A549 (cell line): ENCODE measurements at regions not wholly inside any gene's neighbourhood (a gene's known extent, or its start where the extent isn't known, plus 50 kb on each side); places are given as distances from the start of the nearest gene placed in this dataset.

Experiments used
- ATAC-seq, 2 experiments: fragments of 200-7000 bp in 1 of 2; fragments of >200 bp in 1 of 2; cut with Nextera tagmentation in 1 of 2; cut with Tn5 transposase in 1 of 2; 3 replicates each; pipeline versions ENCODE4 v1.8.0 to v1.9.1; 2018 to 2020; ENCODE audit warnings: mild to moderate bottlenecking in 1 of 2, moderate library complexity in 1 of 2
- CTCF ChIA-PET: fragments of 300-600 bp; sonication (Branson Sonifier 250); formaldehyde crosslinking; extraction: SDS; loops from one replicate; lab custom pipeline; 2021; ENCODE audit warnings: antibody characterized with exemption, inconsistent platforms; lab: Yijun Ruan, JAX
- POLR2A ChIA-PET: fragments of 350-600 bp; formaldehyde crosslinking; extraction: SDS; loops from one replicate; lab custom pipeline; 2021; ENCODE audit warnings: antibody characterized with exemption, inconsistent platforms; lab: Yijun Ruan, JAX
- DNase-seq, 2 experiments: peaks; one replicate each; pipeline versions ENCODE4 v3.0.0 to v3.0.0-alpha.2; 2011 to 2016; ENCODE audit warnings: low read depth in 1 of 2, low spot score in 1 of 2
- FAIRE-seq: peaks from 2 replicates; lab custom pipeline; 2011; peaks lifted over from hg19 to GRCh38; lab: Jason Lieb, UNC
- H3K27ac ChIP-seq, 2 experiments: fragments of >200 bp; sonication (Bioruptor Twin); formaldehyde crosslinking; 3 replicates each; pipeline ENCODE4 v1.5.1; 2016 to 2017
- H3K4me1 ChIP-seq: fragments of >200 bp; sonication (Bioruptor Twin); formaldehyde crosslinking; 3 replicates; pipeline ENCODE4 v1.6.1; 2016
- H3K4me2 ChIP-seq: fragments of >200 bp; sonication (Bioruptor Twin); formaldehyde crosslinking; 3 replicates; pipeline ENCODE4 v1.6.1; 2016
- H3K4me3 ChIP-seq: fragments of >200 bp; sonication (Bioruptor Twin); formaldehyde crosslinking; 3 replicates; pipeline ENCODE4 v1.5.1; 2016
- H3K9me3 ChIP-seq: fragments of >200 bp; sonication (Bioruptor Twin); formaldehyde crosslinking; 3 replicates; pipeline ENCODE4 v1.6.1; 2016
- CBX2 ChIP-seq: fragments of 200-600 bp; sonication (generic); IDR thresholded peaks from 2 replicates; pipeline ENCODE4 v1.6.1; 2016; ENCODE audit warnings: low read depth, mild to moderate bottlenecking, borderline replicate concordance
- CBX8 ChIP-seq: fragments of 200-600 bp; sonication (generic); IDR thresholded peaks from 2 replicates; pipeline ENCODE4 v1.6.1; 2016
- CHD2 ChIP-seq: fragments of 150-350 bp; IDR thresholded peaks from 2 replicates; pipeline ENCODE4 v1.6.1; 2014; ENCODE audit warnings: low read length; ENCODE audit not compliant: partially characterized antibody
- CHD4 ChIP-seq: fragments of 200-600 bp; sonication (generic); IDR thresholded peaks from 2 replicates; pipeline ENCODE4 v1.6.1; 2016; ENCODE audit warnings: antibody characterized with exemption, mild to moderate bottlenecking, borderline replicate concordance
- EHF ChIP-seq: fragments of 250-450 bp; sonication (Bioruptor Pico); IDR thresholded peaks from 2 replicates; pipeline ENCODE4 v1.5.0; 2020; ENCODE audit warnings: mild to moderate bottlenecking
- GATA3 ChIP-seq: IDR thresholded peaks from 2 replicates; pipeline ENCODE4 v1.6.1; 2012; ENCODE audit warnings: borderline replicate concordance
- HOXA7 ChIP-seq: fragments of 250-450 bp; sonication (Bioruptor Pico); IDR thresholded peaks from 2 replicates; pipeline ENCODE4 v1.5.0; 2020; ENCODE audit warnings: mild to moderate bottlenecking, moderate library complexity
- HOXB13 ChIP-seq: fragments of 250-450 bp; sonication (Bioruptor Pico); IDR thresholded peaks from 2 replicates; pipeline ENCODE4 v1.5.0; 2020; ENCODE audit warnings: low read depth, mild to moderate bottlenecking, moderate library complexity
- HOXB5 ChIP-seq: fragments of 250-450 bp; sonication (Bioruptor Pico); IDR thresholded peaks from 2 replicates; pipeline ENCODE4 v1.5.0; 2020; ENCODE audit warnings: mild to moderate bottlenecking, moderate library complexity
- JUNB ChIP-seq: fragments of >200 bp; sonication (Bioruptor Twin); formaldehyde crosslinking; IDR thresholded peaks from 2 replicates; pipeline ENCODE4 v1.6.1; 2016
- MAFK ChIP-seq: fragments of 450-650 bp; IDR thresholded peaks from 2 replicates; pipeline ENCODE4 v1.6.1; 2014; ENCODE audit not compliant: partially characterized antibody
- NR3C1 ChIP-seq: fragments of >200 bp; sonication (Bioruptor Twin); formaldehyde crosslinking; IDR thresholded peaks from 3 replicates; pipeline ENCODE4 v1.6.1; 2017
- POLR2A ChIP-seq: IDR thresholded peaks from 2 replicates; pipeline ENCODE4 v1.6.1; 2012; ENCODE audit warnings: mild to moderate bottlenecking, low read length
- RARB ChIP-seq: fragments of 250-450 bp; sonication (Bioruptor Pico); IDR thresholded peaks from 2 replicates; pipeline ENCODE4 v1.8.0; 2021; ENCODE audit warnings: mild to moderate bottlenecking, moderate library complexity
- SMC3 ChIP-seq: fragments of >200 bp; sonication (Bioruptor Twin); formaldehyde crosslinking; IDR thresholded peaks from 3 replicates; pipeline ENCODE4 v1.6.1; 2018; ENCODE audit warnings: inconsistent platforms
- TP53 ChIP-seq: fragments of 250-450 bp; sonication (Bioruptor Pico); IDR thresholded peaks from 2 replicates; pipeline ENCODE4 v1.5.0; 2021; ENCODE audit warnings: mild to moderate bottlenecking, moderate library complexity
- ZC3H11A ChIP-seq: fragments of 450-650 bp; IDR thresholded peaks from 2 replicates; pipeline ENCODE4 v1.6.1; 2014; ENCODE audit warnings: antibody characterized with exemption, mild to moderate bottlenecking
- ZSCAN20 ChIP-seq: fragments of 250-450 bp; sonication (Bioruptor Pico); IDR thresholded peaks from 2 replicates; pipeline ENCODE4 v1.8.0; 2022; ENCODE audit warnings: mild to moderate bottlenecking, moderate library complexity
- WGBS: methylation state at CpG from one replicate; pipeline ENCODE4 v1.1.6; 2017; ENCODE audit errors: missing lambda C conversion rate; 5-methylcytosine and 5-hydroxymethylcytosine counted together
- TF ChIP-seq, protein P1 (sequence below): fragments of >200 bp; sonication (Bioruptor Twin); formaldehyde crosslinking; IDR thresholded peaks from 2 replicates; pipeline ENCODE4 v1.6.1; 2016
- TF ChIP-seq, protein P2 (sequence below): IDR thresholded peaks from 2 replicates; pipeline ENCODE4 v1.6.1; 2012; ENCODE audit warnings: low read depth, borderline replicate concordance

DNA sequence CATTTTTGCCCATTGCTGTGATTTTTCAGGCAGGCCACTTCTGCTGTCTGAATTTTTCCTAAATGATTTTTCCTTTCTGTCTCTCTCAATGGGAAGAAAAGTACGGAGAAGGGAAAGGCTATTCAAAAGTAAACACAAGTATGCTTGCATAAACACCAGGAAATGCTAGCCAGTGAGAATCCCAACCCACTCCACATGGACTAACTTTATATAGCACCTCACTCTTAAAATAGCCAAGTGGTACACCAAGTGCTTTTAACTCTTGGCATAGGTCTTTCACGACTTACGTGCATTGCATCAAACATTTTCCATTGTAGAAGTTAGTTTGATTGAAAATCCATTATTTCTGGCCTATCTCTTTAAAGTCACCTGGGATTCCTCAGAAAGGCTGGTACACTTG is 178.9 kb upstream of the SPANXN1 start (continued):
- TF ChIP-seq ZSCAN20 = no peak
- no peak for TF ChIP-seq TP53 (CRISPR knock-in tag)
- no peak for TF ChIP-seq HOXB5 (CRISPR knock-in tag)
- no peak for TF ChIP-seq ZC3H11A
- no peak for TF ChIP-seq HOXA7 (CRISPR knock-in tag)
- no peak for TF ChIP-seq POLR2A
- no peak for TF ChIP-seq CHD4

DNA sequence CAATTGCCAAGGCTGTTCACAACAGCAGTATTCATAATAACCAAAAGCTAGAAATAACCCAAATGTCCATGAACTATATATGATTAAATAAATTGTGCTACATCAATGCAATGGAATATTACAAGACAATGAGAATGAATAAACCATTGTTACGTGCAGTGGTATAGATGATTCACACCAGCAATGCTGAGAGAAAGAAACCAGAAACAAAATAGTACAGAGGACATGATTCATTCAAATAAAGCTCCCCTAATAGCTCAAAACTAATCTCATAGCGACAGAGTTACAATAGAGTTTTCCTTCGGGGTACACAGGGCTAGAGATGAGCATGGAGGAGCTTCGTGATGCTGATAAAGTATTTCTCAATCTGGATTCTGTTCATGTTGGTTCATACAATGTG is 148.1 kb upstream of the SPANXN1 start:
- CTCF ChIA-PET = interaction anchor here (0.7 kb wide), 1 partner anchor 138 kb away, joined by 3 read pairs; no protein-coding TSS in a partner anchor
- FAIRE-seq = no peak
- WGBS = under 1% methylated on average over 4 of the region's 4 CpGs
- Histone ChIP-seq H3K27ac (no peak overlapping the region), H3K4me2 (no peak overlapping the region)
- TF ChIP-seq CBX8 = no peak
- no peak for TF ChIP-seq POLR2A
- TF ChIP-seq JUNB = no peak
- TF ChIP-seq ZC3H11A = no peak
- TF ChIP-seq, protein P1, sequence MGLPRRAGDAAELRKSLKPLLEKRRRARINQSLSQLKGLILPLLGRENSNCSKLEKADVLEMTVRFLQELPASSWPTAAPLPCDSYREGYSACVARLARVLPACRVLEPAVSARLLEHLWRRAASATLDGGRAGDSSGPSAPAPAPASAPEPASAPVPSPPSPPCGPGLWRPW = no peak
- TF ChIP-seq CHD2 = no peak
- no peak for TF ChIP-seq EHF (CRISPR knock-in tag)
- TF ChIP-seq HOXB13 (CRISPR knock-in tag) = no peak
- TF ChIP-seq SMC3 = no peak
- no peak for TF ChIP-seq HOXA7 (CRISPR knock-in tag)
- TF ChIP-seq, protein P2, sequence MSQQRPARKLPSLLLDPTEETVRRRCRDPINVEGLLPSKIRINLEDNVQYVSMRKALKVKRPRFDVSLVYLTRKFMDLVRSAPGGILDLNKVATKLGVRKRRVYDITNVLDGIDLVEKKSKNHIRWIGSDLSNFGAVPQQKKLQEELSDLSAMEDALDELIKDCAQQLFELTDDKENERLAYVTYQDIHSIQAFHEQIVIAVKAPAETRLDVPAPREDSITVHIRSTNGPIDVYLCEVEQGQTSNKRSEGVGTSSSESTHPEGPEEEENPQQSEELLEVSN = no peak
- no peak for TF ChIP-seq CBX2
- TF ChIP-seq CHD4 = no peak
- TF ChIP-seq MAFK = no peak
- no peak for TF ChIP-seq RARB (CRISPR knock-in tag)
- no peak for TF ChIP-seq NR3C1
- no peak for TF ChIP-seq HOXB5 (CRISPR knock-in tag)
- TF ChIP-seq GATA3 = no peak
- TF ChIP-seq, all 56 proteins: peak for 0
- DNase-seq (no peak), ATAC-seq (no peak)
- H3K4me1 ChIP-seq = no peaks in the 10 kb centered on the region
- H3K9me3 ChIP-seq = no peaks in the 10 kb centered on the region
- no peak overlapping the region for H3K4me3 ChIP-seq
- POLR2A ChIA-PET = no interaction called here
